PC-9 (cell line): ENCODE measurements at regions not wholly inside any gene's neighbourhood (a gene's known extent, or its start where the extent isn't known, plus 50 kb on each side); places are given as distances from the start of the nearest gene placed in this dataset.

ENCODE experiments used
- BruUV-seq: library from RNA; stranded (reverse); fragments of 400-500 nt; replicated peaks from 2 replicates; lab custom pipeline; 2021; lab: Mats Ljungman, UMichigan
- CTCF ChIA-PET: fragments of 300-600 bp; sonication (Branson Sonifier 250); formaldehyde crosslinking; loops from one replicate; lab custom pipeline; 2022; ENCODE audit warnings: antibody characterized with exemption; lab: Charles Lee
- POLR2A ChIA-PET: fragments of 300-600 bp; sonication (Branson Sonifier 250); formaldehyde crosslinking; loops from one replicate; lab custom pipeline; 2022; ENCODE audit warnings: antibody characterized with exemption; ENCODE audit not compliant: unreplicated experiment; lab: Charles Lee
- DNase-seq, 2 experiments: peaks; one replicate each; pipeline versions ENCODE4 v3.0.0 to v3.0.0-alpha.2; 2015 to 2022; ENCODE audit warnings: mixed read lengths in 1 of 2
- H2AFZ ChIP-seq: fragments of 200-600 bp; sonication (generic); 2 replicates; pipeline ENCODE4 v1.8.1; 2017; ENCODE audit warnings: antibody characterized with exemption
- H3F3A ChIP-seq: fragments of 200-600 bp; sonication (generic); 2 replicates; pipeline ENCODE4 v1.8.1; 2017; ENCODE audit warnings: antibody characterized with exemption, mild to moderate bottlenecking, low read depth; ENCODE audit not compliant: insufficient read depth
- H3K27ac ChIP-seq: fragments of 200-600 bp; sonication (generic); 2 replicates; pipeline ENCODE4 v1.6.1; 2016; ENCODE audit warnings: mixed run types
- H3K27me3 ChIP-seq: fragments of 200-600 bp; sonication (generic); 2 replicates; pipeline ENCODE4 v1.6.1; 2016; ENCODE audit warnings: low read depth, mixed run types; ENCODE audit not compliant: insufficient read depth
- H3K36me3 ChIP-seq: fragments of 200-600 bp; sonication (generic); 2 replicates; pipeline ENCODE4 v1.6.1; 2016; ENCODE audit warnings: low read depth, mixed run types
- H3K4me1 ChIP-seq: fragments of 200-600 bp; sonication (generic); replicated peaks from 2 replicates; pipeline ENCODE4 v1.6.1; 2016; ENCODE audit warnings: mixed run types; ENCODE audit not compliant: insufficient read depth
- H3K4me2 ChIP-seq: fragments of 200-600 bp; sonication (generic); 2 replicates; pipeline ENCODE4 v1.6.1; 2017; ENCODE audit warnings: mixed run types
- H3K4me3 ChIP-seq: fragments of 200-600 bp; sonication (generic); 2 replicates; pipeline ENCODE4 v1.6.1; 2016; ENCODE audit warnings: mixed run types
- H3K79me2 ChIP-seq: fragments of 200-600 bp; sonication (generic); 2 replicates; pipeline ENCODE4 v1.6.1; 2017; ENCODE audit warnings: low read depth, mixed run types
- H3K9me2 ChIP-seq: fragments of 200-600 bp; sonication (generic); 2 replicates; pipeline ENCODE4 v1.8.1; 2017; ENCODE audit warnings: mild to moderate bottlenecking; ENCODE audit not compliant: insufficient read depth
- H3K9me3 ChIP-seq: fragments of 200-600 bp; sonication (generic); 2 replicates; pipeline ENCODE4 v1.8.1; 2016; ENCODE audit warnings: low read depth; ENCODE audit not compliant: insufficient read depth
- H4K20me1 ChIP-seq: fragments of 200-600 bp; sonication (generic); 2 replicates; pipeline ENCODE4 v1.8.1; 2017; ENCODE audit not compliant: insufficient read depth
- EZH2 ChIP-seq: fragments of 200-600 bp; sonication (generic); IDR thresholded peaks from 2 replicates; pipeline ENCODE4 v1.8.0; 2017; ENCODE audit warnings: antibody characterized with exemption, low read depth
- intact Hi-C: fragments of 100-400 bp; cut with micrococcal nuclease; formaldehyde crosslinking; loops from one replicate; pipeline ENCODE4 v1.10.0; 2022; ENCODE audit not compliant: unreplicated experiment
- TF ChIP-seq, protein P1 (sequence below): fragments of 200-600 bp; sonication (generic); conservative IDR thresholded peaks from 2 replicates; pipeline ENCODE4 v1.6.1; 2017; ENCODE audit warnings: mixed run types, antibody characterized with exemption, mild to moderate bottlenecking, moderate library complexity

- Histone ChIP-seq H3K9me3 (no peaks in the 10 kb centered on the region), H3K9me2 (no peaks in the 10 kb centered on the region), H3K27ac (no peak overlapping the region), H3K4me3 (no peak overlapping the region), H3F3A (no peaks in the 10 kb centered on the region), H3K36me3 (no peaks in the 10 kb centered on the region), H3K79me2 (no peaks in the 10 kb centered on the region), H3K4me1 (no peaks in the 10 kb centered on the region), H2AFZ (no peak overlapping the region), H3K4me2 (no peak overlapping the region), H3K27me3 (no peaks in the 10 kb centered on the region), H4K20me1 (no peaks in the 10 kb centered on the region)
- ChIA-PET CTCF (no interaction called here), POLR2A (no interaction called here)
- no peak for DNase-seq
- intact Hi-C loops, result no loop called here
- no TSS peak for BruUV-seq
- TF ChIP-seq, protein P1, sequence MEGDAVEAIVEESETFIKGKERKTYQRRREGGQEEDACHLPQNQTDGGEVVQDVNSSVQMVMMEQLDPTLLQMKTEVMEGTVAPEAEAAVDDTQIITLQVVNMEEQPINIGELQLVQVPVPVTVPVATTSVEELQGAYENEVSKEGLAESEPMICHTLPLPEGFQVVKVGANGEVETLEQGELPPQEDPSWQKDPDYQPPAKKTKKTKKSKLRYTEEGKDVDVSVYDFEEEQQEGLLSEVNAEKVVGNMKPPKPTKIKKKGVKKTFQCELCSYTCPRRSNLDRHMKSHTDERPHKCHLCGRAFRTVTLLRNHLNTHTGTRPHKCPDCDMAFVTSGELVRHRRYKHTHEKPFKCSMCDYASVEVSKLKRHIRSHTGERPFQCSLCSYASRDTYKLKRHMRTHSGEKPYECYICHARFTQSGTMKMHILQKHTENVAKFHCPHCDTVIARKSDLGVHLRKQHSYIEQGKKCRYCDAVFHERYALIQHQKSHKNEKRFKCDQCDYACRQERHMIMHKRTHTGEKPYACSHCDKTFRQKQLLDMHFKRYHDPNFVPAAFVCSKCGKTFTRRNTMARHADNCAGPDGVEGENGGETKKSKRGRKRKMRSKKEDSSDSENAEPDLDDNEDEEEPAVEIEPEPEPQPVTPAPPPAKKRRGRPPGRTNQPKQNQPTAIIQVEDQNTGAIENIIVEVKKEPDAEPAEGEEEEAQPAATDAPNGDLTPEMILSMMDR, result no peak
Observed at GRCh38 chr2:235191486-235191885, 239.7 kb downstream of the SH3BP4 start.

GRCh38 chr2:235191978-235192377, 240.2 kb downstream of the SH3BP4 start:
- H2AFZ ChIP-seq, result no peak overlapping the region
- no peaks in the 10 kb centered on the region for H3K4me1 ChIP-seq
- H3K79me2 ChIP-seq, result no peaks in the 10 kb centered on the region
- CTCF ChIA-PET, result no interaction called here
- H3K27me3 ChIP-seq, result no peaks in the 10 kb centered on the region
- no peaks in the 10 kb centered on the region for H3F3A ChIP-seq
- no peaks in the 10 kb centered on the region for H4K20me1 ChIP-seq
- no peak overlapping the region for H3K4me2 ChIP-seq
- H3K4me3 ChIP-seq, result no peak overlapping the region
- no peaks in the 10 kb centered on the region for H3K9me2 ChIP-seq
- intact Hi-C loops, result no loop called here
- POLR2A ChIA-PET, result no interaction called here
- no peak overlapping the region for H3K27ac ChIP-seq
- no TSS peak for BruUV-seq
- no peaks in the 10 kb centered on the region for H3K9me3 ChIP-seq
- no peaks in the 10 kb centered on the region for H3K36me3 ChIP-seq
- DNase-seq, result no peak
- no peak for TF ChIP-seq EZH2
- TF ChIP-seq, protein P1, result no peak

- no peak for DNase-seq
- Histone ChIP-seq H3K4me2 (no peak overlapping the region), H2AFZ (no peak overlapping the region), H3K27me3 (no peaks in the 10 kb centered on the region), H3K27ac (no peak overlapping the region), H4K20me1 (no peaks in the 10 kb centered on the region), H3K4me1 (no peaks in the 10 kb centered on the region), H3K79me2 (no peaks in the 10 kb centered on the region), H3K9me3 (no peaks in the 10 kb centered on the region), H3K4me3 (no peak overlapping the region), H3F3A (no peaks in the 10 kb centered on the region), H3K9me2 (no peaks in the 10 kb centered on the region), H3K36me3 (no peaks in the 10 kb centered on the region)
- TF ChIP-seq EZH2, result no peak
- TF ChIP-seq, protein P1, result no peak
- ChIA-PET CTCF (no interaction called here), POLR2A (no interaction called here)
- BruUV-seq, result no TSS peak
- intact Hi-C loops, result no loop called here
Observed at GRCh38 chr2:235194351-235194750, 242.5 kb downstream of the SH3BP4 start.
